Lower leg skin (tissue), 3 donors: ENCODE measurements at regions not wholly inside any gene's neighbourhood (a gene's known extent, or its start where the extent isn't known, plus 50 kb on each side); places are given as distances from the start of the nearest gene placed in this dataset.

Experiments used
- POLR2A ChIP-seq, 2 donors: fragments of 450-650 bp; IDR thresholded peaks; one replicate each; pipeline ENCODE4 v1.6.1; 2016 to 2017; ENCODE audit warnings: antibody characterized with exemption in 2 of 2, mild to moderate bottlenecking in 1 of 2, moderate library complexity in 1 of 2
- TF ChIP-seq, protein P1 (sequence below), 3 donors: fragments of 450-650 bp; IDR thresholded peaks; one replicate each; pipeline ENCODE4 v1.5.1; 2016; ENCODE audit warnings: antibody characterized with exemption in 3 of 3, mild to moderate bottlenecking in 3 of 3, moderate library complexity in 2 of 3

DNA sequence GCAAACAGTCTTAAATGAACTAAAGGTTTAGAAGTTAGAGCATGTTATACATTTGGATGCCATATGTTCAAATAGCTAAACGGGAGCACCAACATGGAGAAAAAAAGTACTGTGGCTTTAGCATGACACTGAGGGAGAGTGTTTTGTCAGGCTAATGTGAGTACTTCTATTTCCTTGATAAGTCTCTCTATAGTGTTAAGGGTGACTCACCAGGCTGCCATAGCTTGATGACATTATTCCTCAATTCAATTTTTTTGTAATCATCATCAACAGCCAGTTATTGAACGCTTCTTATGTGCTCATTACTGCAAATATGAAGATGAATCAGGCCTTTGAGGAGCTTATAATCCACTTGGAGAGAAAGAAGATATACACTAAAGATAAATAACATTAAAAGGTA is 211.4 kb upstream of the GPR101 start:
- TF ChIP-seq, protein P1, sequence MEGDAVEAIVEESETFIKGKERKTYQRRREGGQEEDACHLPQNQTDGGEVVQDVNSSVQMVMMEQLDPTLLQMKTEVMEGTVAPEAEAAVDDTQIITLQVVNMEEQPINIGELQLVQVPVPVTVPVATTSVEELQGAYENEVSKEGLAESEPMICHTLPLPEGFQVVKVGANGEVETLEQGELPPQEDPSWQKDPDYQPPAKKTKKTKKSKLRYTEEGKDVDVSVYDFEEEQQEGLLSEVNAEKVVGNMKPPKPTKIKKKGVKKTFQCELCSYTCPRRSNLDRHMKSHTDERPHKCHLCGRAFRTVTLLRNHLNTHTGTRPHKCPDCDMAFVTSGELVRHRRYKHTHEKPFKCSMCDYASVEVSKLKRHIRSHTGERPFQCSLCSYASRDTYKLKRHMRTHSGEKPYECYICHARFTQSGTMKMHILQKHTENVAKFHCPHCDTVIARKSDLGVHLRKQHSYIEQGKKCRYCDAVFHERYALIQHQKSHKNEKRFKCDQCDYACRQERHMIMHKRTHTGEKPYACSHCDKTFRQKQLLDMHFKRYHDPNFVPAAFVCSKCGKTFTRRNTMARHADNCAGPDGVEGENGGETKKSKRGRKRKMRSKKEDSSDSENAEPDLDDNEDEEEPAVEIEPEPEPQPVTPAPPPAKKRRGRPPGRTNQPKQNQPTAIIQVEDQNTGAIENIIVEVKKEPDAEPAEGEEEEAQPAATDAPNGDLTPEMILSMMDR (IDR thresholded peaks at IDR 0.05), result no peak
- no peak for TF ChIP-seq POLR2A (IDR thresholded peaks at IDR 0.05)
